HG03095 (cell line): ENCODE measurements at regions not wholly inside any gene's neighbourhood (a gene's known extent, or its start where the extent isn't known, plus 50 kb on each side); places are given as distances from the start of the nearest gene placed in this dataset.

ENCODE experiments used
- ATAC-seq: cut with Tn5 transposase; IDR thresholded peaks from one replicate; pipeline ENCODE4 v1.9.1; 2021; ENCODE audit warnings: moderate library complexity; ENCODE audit not compliant: unreplicated experiment

DNA sequence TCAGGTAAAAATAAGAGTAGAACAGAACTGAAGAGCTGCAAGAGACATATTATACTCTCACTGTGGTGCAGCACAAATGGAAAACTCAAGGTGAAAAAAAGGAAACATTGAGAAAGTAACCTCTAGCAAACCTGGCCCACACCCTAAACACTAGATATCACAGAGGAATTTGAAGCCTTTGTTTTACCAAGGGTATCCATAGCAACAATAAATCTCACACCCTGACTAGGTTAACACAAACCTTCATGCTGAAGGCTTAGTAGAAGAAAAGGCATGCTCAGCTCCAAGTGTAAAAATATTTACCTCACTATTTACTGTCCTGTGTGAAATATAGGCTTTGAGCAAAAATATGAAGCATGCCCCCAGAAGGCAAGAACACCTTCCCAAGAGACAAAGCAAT is 61.9 kb upstream of the TAB3 start:
- ATAC-seq = no peak

DNA sequence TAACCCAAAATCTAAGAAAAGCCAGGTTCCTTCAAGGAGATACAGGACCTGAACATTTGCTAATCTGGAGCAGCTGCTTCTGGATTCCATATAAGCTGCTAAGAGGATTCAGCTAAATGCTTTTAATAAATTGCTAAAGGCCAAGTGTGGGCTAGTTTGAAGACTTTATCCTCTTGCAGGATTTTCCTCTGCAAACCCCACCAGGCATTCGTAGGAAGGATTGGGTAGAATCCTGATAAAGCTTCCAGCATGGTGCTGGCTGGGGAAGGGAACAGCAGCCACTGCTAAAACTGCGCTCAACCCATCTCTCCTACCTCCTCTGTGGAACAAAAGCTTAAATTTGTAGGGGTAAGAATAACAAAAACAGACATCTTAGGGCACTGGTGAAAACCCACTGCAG is 61.3 kb upstream of the TAB3 start:
- no peak for ATAC-seq

DNA sequence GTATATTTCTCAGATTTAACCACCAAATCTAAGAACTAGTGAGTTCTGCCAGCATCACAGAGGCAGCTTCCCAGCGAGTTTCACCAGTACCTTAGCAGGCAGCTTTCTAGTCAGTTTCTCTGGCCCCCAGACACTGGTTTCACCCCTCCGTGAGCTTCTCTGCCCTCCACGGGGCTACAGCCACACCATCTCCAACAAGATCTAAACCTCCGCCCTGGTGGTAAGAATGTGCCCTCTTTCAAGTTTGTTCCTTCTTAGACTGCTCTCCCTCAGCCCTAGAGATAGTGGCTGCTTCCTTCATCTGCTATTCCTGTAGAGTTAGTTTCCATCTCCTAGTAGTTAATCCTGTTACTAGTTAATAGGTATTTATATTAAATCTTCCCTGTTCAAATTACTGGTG is 60.5 kb upstream of the TAB3 start:
- no peak for ATAC-seq

DNA sequence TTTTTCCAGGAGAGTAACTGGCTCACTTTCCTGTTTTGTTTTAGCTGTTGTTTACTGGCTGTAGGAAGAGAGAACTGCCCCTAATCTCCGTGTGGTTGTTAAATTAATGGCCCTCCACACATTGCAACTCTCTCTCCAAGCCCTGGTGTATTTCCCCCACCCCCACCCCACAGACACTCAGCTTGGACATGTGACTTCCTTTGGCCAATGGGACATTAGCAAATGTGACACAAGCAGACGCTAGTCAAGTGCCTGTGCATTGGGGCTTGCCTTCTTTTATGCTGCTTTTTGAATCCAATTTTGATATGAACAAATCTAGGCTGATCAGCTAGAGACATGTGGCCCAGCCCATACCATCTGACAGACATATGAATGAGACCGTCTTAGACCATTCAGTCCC is 59.6 kb upstream of the TAB3 start:
- no peak for ATAC-seq

DNA sequence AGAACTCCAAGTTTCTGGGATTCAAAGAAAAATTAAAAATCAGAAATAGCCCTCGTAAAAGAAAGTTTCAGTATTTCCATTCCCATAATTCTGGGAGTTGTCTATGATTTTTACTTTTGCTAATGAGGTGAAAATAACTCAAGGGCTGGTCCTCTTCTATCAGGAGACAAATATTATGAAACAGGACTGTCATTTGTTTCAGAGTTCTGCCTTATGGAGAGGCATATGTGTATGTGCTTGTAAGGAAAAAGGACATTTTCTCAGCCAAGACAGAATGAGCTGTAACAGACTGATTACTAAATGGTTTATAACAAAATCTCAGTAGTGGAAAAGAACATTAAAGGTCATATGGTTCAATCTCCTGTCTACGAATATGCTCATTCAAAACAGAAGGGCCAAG is 59.0 kb upstream of the TAB3 start:
- no peak for ATAC-seq

DNA sequence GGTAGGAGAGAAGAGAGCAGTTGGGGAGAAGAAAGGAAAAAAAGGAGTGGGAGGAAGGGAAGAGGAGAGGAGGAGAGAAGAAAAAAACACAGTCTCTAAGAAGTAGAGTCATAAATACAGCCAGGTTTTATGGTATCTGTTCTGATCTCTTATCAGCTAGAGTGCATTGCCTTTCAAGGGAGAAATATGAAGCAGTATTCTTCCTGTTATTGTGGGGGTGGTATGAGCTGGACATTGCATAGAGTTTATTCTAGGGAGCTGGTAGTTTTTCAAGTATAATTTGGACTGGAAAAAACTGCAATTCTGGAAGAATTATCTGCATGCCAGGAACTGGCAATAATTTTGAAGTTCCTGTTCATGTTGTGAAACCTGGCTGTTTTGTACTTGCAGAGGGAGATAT is 54.9 kb upstream of the TAB3 start:
- ATAC-seq = no peak

DNA sequence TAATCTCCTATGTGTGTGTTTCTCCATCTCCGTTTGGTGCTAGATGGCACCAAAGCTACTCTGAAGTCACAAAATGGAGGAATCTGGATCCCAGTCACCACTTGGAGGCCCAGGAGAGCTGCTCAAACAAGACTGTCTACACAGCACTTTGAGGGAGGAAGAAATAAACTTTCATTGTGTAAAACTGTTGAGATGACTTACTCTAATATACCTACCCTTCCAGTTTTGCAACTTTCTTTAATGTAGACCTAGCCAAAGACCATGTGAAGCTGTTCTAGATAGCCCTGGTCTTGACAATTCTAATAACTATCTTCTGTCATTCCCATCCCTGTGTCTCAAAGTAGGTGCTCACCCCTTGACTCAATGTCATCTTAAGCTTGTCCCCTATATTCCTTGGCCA is 52.8 kb upstream of the TAB3 start:
- ATAC-seq = no peak

GRCh38 chrX:30939928-30940327 is 50.9 kb upstream of the TAB3 start:
- no peak for ATAC-seq
